ACC112 (cell line): ENCODE measurements at regions not wholly inside any gene's neighbourhood (a gene's known extent, or its start where the extent isn't known, plus 50 kb on each side); places are given as distances from the start of the nearest gene placed in this dataset.

Experiments used
- H2AFZ ChIP-seq: fragments of 200-600 bp; sonication (generic); one replicate; pipeline ENCODE4 v1.6.0; 2017; ENCODE audit warnings: antibody characterized with exemption, low read length; ENCODE audit not compliant: unreplicated experiment
- H3K27ac ChIP-seq: fragments of 200-600 bp; sonication (generic); 2 replicates; pipeline ENCODE4 v1.5.1; 2014; ENCODE audit warnings: low read depth, mild to moderate bottlenecking, antibody characterized with exemption, low read length, moderate library complexity
- H3K27me3 ChIP-seq: fragments of 200-600 bp; sonication (generic); 2 replicates; pipeline ENCODE4 v1.6.1; 2014; ENCODE audit warnings: mild to moderate bottlenecking, antibody characterized with exemption, low read length, moderate library complexity, mixed read lengths; ENCODE audit not compliant: insufficient read depth
- H3K36me3 ChIP-seq: fragments of 200-600 bp; sonication (generic); 2 replicates; pipeline ENCODE4 v1.6.1; 2016; ENCODE audit warnings: mild to moderate bottlenecking, antibody characterized with exemption, low read length, moderate library complexity, mixed read lengths; ENCODE audit not compliant: insufficient read depth
- H3K4me1 ChIP-seq: fragments of 200-600 bp; sonication (generic); one replicate; pipeline ENCODE4 v1.6.1; 2016; ENCODE audit warnings: low read length, mixed read lengths; ENCODE audit not compliant: insufficient read depth, unreplicated experiment, control insufficient read depth
- H3K4me3 ChIP-seq: fragments of 200-600 bp; sonication (generic); 2 replicates; pipeline ENCODE4 v1.5.1; 2014; ENCODE audit warnings: mild to moderate bottlenecking, low read depth, low read length
- H3K79me2 ChIP-seq: fragments of 200-600 bp; sonication (generic); one replicate; pipeline ENCODE4 v1.6.0; 2016; ENCODE audit warnings: low read length; ENCODE audit not compliant: control insufficient read depth, unreplicated experiment, insufficient read depth

- Histone ChIP-seq H3K36me3 (no peaks in the 10 kb centered on the region), H2AFZ (no peak overlapping the region), H3K27ac (no peak overlapping the region), H3K27me3 (no peaks in the 10 kb centered on the region), H3K79me2 (no peaks in the 10 kb centered on the region), H3K4me1 (peaks cover 16% of the 10 kb centered on the region), H3K4me3 (no peak overlapping the region)
Measured at GRCh38 chr5:158409507-158409906, 550.6 kb upstream of the CLINT1 start.

GRCh38 chr5:158407824-158408195 is 548.9 kb upstream of the CLINT1 start:
- Histone ChIP-seq H3K27ac (peak overlapping the region; percentile 90), H3K4me1 (peaks cover 11% of the 10 kb centered on the region), H3K79me2 (no peaks in the 10 kb centered on the region), H3K27me3 (no peaks in the 10 kb centered on the region), H3K4me3 (no peak overlapping the region), H3K36me3 (no peaks in the 10 kb centered on the region), H2AFZ (no peak overlapping the region)

GRCh38 chr5:158406884-158407823 is 548.2 kb upstream of the CLINT1 start:
- Histone ChIP-seq H3K27ac (peak overlapping the region; percentile 90), H3K36me3 (no peaks in the 10 kb centered on the region), H3K4me3 (no peak overlapping the region), H3K4me1 (peaks cover 11% of the 10 kb centered on the region), H3K79me2 (no peaks in the 10 kb centered on the region), H3K27me3 (no peaks in the 10 kb centered on the region), H2AFZ (peak overlapping the region; percentile 58)

GRCh38 chr5:158398360-158399201 is 539.6 kb upstream of the CLINT1 start:
- H3K36me3 ChIP-seq, result no peaks in the 10 kb centered on the region
- no peak overlapping the region for H2AFZ ChIP-seq
- H3K27ac ChIP-seq, result no peak overlapping the region
- no peaks in the 10 kb centered on the region for H3K79me2 ChIP-seq
- no peaks in the 10 kb centered on the region for H3K27me3 ChIP-seq
- H3K4me1 ChIP-seq, result peaks cover 2% of the 10 kb centered on the region
- H3K4me3 ChIP-seq, result no peak overlapping the region

- Histone ChIP-seq H3K4me1 (peaks cover 15% of the 10 kb centered on the region), H3K27ac (no peak overlapping the region), H3K27me3 (no peaks in the 10 kb centered on the region), H3K79me2 (no peaks in the 10 kb centered on the region), H2AFZ (no peak overlapping the region), H3K36me3 (no peaks in the 10 kb centered on the region), H3K4me3 (no peak overlapping the region)
Measured at GRCh38 chr5:158397278-158397677, 538.3 kb upstream of the CLINT1 start.

- Histone ChIP-seq H3K79me2 (no peaks in the 10 kb centered on the region), H2AFZ (no peak overlapping the region), H3K27ac (no peak overlapping the region), H3K36me3 (no peaks in the 10 kb centered on the region), H3K27me3 (no peaks in the 10 kb centered on the region), H3K4me1 (peaks cover 46% of the 10 kb centered on the region), H3K4me3 (no peak overlapping the region)
Measured at GRCh38 chr5:158394102-158394501, 535.2 kb upstream of the CLINT1 start.

GRCh38 chr5:158393457-158393856 is 534.5 kb upstream of the CLINT1 start:
- Histone ChIP-seq H3K4me1 (peaks cover 46% of the 10 kb centered on the region), H3K36me3 (no peaks in the 10 kb centered on the region), H3K4me3 (no peak overlapping the region), H3K79me2 (no peaks in the 10 kb centered on the region), H3K27me3 (no peaks in the 10 kb centered on the region), H3K27ac (no peak overlapping the region), H2AFZ (no peak overlapping the region)

- Histone ChIP-seq H3K4me3 (no peak overlapping the region), H2AFZ (peak overlapping the region; percentile 40), H3K79me2 (no peaks in the 10 kb centered on the region), H3K36me3 (no peaks in the 10 kb centered on the region), H3K27ac (peak overlapping the region; percentile 81), H3K4me1 (peaks cover 46% of the 10 kb centered on the region), H3K27me3 (no peaks in the 10 kb centered on the region)
Measured at GRCh38 chr5:158392753-158393152, 533.8 kb upstream of the CLINT1 start.

- no peaks in the 10 kb centered on the region; the same call in 1 of the 2 replicates for H3K36me3 ChIP-seq
- H3K27ac ChIP-seq, result peak overlapping the region; percentile 81
- peaks cover 52% of the 10 kb centered on the region for H3K4me1 ChIP-seq
- no peaks in the 10 kb centered on the region for H3K79me2 ChIP-seq
- no peak overlapping the region for H2AFZ ChIP-seq
- no peaks in the 10 kb centered on the region for H3K27me3 ChIP-seq
- no peak overlapping the region for H3K4me3 ChIP-seq
Measured at GRCh38 chr5:158390577-158390976, 531.6 kb upstream of the CLINT1 start.

- H3K27ac ChIP-seq, result peak overlapping the region; percentile 81
- no peak overlapping the region for H2AFZ ChIP-seq
- H3K4me3 ChIP-seq, result no peak overlapping the region; the same call in 1 of the 2 replicates
- no peaks in the 10 kb centered on the region for H3K27me3 ChIP-seq
- H3K4me1 ChIP-seq, result peaks cover 56% of the 10 kb centered on the region
- no peaks in the 10 kb centered on the region; the same call in 1 of the 2 replicates for H3K36me3 ChIP-seq
- no peaks in the 10 kb centered on the region for H3K79me2 ChIP-seq
Measured at GRCh38 chr5:158389786-158390185, 530.8 kb upstream of the CLINT1 start.
